ENCODE measurements at regions not wholly inside any gene's neighbourhood (a gene's known extent, or its start where the extent isn't known, plus 50 kb on each side); places are given as distances from the start of the nearest gene placed in this dataset.

- TF ChIP-seq, protein P1, sequence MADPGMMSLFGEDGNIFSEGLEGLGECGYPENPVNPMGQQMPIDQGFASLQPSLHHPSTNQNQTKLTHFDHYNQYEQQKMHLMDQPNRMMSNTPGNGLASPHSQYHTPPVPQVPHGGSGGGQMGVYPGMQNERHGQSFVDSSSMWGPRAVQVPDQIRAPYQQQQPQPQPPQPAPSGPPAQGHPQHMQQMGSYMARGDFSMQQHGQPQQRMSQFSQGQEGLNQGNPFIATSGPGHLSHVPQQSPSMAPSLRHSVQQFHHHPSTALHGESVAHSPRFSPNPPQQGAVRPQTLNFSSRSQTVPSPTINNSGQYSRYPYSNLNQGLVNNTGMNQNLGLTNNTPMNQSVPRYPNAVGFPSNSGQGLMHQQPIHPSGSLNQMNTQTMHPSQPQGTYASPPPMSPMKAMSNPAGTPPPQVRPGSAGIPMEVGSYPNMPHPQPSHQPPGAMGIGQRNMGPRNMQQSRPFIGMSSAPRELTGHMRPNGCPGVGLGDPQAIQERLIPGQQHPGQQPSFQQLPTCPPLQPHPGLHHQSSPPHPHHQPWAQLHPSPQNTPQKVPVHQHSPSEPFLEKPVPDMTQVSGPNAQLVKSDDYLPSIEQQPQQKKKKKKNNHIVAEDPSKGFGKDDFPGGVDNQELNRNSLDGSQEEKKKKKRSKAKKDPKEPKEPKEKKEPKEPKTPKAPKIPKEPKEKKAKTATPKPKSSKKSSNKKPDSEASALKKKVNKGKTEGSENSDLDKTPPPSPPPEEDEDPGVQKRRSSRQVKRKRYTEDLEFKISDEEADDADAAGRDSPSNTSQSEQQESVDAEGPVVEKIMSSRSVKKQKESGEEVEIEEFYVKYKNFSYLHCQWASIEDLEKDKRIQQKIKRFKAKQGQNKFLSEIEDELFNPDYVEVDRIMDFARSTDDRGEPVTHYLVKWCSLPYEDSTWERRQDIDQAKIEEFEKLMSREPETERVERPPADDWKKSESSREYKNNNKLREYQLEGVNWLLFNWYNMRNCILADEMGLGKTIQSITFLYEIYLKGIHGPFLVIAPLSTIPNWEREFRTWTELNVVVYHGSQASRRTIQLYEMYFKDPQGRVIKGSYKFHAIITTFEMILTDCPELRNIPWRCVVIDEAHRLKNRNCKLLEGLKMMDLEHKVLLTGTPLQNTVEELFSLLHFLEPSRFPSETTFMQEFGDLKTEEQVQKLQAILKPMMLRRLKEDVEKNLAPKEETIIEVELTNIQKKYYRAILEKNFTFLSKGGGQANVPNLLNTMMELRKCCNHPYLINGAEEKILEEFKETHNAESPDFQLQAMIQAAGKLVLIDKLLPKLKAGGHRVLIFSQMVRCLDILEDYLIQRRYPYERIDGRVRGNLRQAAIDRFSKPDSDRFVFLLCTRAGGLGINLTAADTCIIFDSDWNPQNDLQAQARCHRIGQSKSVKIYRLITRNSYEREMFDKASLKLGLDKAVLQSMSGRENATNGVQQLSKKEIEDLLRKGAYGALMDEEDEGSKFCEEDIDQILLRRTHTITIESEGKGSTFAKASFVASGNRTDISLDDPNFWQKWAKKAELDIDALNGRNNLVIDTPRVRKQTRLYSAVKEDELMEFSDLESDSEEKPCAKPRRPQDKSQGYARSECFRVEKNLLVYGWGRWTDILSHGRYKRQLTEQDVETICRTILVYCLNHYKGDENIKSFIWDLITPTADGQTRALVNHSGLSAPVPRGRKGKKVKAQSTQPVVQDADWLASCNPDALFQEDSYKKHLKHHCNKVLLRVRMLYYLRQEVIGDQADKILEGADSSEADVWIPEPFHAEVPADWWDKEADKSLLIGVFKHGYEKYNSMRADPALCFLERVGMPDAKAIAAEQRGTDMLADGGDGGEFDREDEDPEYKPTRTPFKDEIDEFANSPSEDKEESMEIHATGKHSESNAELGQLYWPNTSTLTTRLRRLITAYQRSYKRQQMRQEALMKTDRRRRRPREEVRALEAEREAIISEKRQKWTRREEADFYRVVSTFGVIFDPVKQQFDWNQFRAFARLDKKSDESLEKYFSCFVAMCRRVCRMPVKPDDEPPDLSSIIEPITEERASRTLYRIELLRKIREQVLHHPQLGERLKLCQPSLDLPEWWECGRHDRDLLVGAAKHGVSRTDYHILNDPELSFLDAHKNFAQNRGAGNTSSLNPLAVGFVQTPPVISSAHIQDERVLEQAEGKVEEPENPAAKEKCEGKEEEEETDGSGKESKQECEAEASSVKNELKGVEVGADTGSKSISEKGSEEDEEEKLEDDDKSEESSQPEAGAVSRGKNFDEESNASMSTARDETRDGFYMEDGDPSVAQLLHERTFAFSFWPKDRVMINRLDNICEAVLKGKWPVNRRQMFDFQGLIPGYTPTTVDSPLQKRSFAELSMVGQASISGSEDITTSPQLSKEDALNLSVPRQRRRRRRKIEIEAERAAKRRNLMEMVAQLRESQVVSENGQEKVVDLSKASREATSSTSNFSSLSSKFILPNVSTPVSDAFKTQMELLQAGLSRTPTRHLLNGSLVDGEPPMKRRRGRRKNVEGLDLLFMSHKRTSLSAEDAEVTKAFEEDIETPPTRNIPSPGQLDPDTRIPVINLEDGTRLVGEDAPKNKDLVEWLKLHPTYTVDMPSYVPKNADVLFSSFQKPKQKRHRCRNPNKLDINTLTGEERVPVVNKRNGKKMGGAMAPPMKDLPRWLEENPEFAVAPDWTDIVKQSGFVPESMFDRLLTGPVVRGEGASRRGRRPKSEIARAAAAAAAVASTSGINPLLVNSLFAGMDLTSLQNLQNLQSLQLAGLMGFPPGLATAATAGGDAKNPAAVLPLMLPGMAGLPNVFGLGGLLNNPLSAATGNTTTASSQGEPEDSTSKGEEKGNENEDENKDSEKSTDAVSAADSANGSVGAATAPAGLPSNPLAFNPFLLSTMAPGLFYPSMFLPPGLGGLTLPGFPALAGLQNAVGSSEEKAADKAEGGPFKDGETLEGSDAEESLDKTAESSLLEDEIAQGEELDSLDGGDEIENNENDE (IDR thresholded peaks at IDR 0.05; ENCODE audit: insufficient replicate concordance, low read length): no peak
- TF ChIP-seq, protein P2, sequence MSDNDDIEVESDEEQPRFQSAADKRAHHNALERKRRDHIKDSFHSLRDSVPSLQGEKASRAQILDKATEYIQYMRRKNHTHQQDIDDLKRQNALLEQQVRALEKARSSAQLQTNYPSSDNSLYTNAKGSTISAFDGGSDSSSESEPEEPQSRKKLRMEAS (IDR thresholded peaks at IDR 0.05): no peak
- TF ChIP-seq E2F6 (IDR thresholded peaks at IDR 0.05) (no peak), SIN3A (conservative IDR thresholded peaks at IDR 0.05 in 1 of 2, IDR thresholded peaks at IDR 0.05 in 1 of 2; ENCODE audit: low read depth in 1 of 2, low read length in 2 of 2) (no peak), JUND (IDR thresholded peaks at IDR 0.05; ENCODE audit: low read length) (no peak), SIX5 (IDR thresholded peaks at IDR 0.05; ENCODE audit: low read depth, low read length) (no peak), KDM1A (IDR thresholded peaks at IDR 0.05; ENCODE audit: borderline replicate concordance, low read length) (no peak), KDM4A (IDR thresholded peaks at IDR 0.05; ENCODE audit: low read depth, low read length, severe bottlenecking) (no peak)
Measured at GRCh38 chr17:55629995-55630394, 92.7 kb downstream of the TMEM100 start (continued).

Data from H1 (cell line).